GM23338 (cell line): ENCODE measurements at regions not wholly inside any gene's neighbourhood (a gene's known extent, or its start where the extent isn't known, plus 50 kb on each side); places are given as distances from the start of the nearest gene placed in this dataset.

Experiments
- CREB1 ChIP-seq: fragments of 250-450 bp; sonication (Bioruptor Pico); IDR thresholded peaks from 2 replicates; pipeline ENCODE4 v1.5.0; 2020; ENCODE audit warnings: low read depth, mild to moderate bottlenecking, moderate library complexity
- EZH2 ChIP-seq: fragments of 200-600 bp; sonication (generic); IDR thresholded peaks from one replicate; pipeline ENCODE4 v1.8.0; 2017; ENCODE audit warnings: antibody characterized with exemption, mild to moderate bottlenecking, low read depth; ENCODE audit not compliant: unreplicated experiment
- EZH2phosphoT487 ChIP-seq: fragments of 200-600 bp; sonication (generic); IDR thresholded peaks from one replicate; pipeline ENCODE4 v1.8.1; 2018; ENCODE audit warnings: antibody characterized with exemption; ENCODE audit not compliant: unreplicated experiment
- JUNB ChIP-seq: IDR thresholded peaks from one replicate; pipeline ENCODE4 v1.6.1; 2016; ENCODE audit warnings: antibody characterized with exemption; ENCODE audit not compliant: unreplicated experiment
- NANOG ChIP-seq: IDR thresholded peaks from 2 replicates; pipeline ENCODE4 v1.6.1; 2016; ENCODE audit warnings: antibody characterized with exemption, borderline replicate concordance
- POLR2AphosphoS5 ChIP-seq: IDR thresholded peaks from 2 replicates; pipeline ENCODE4 v1.6.1; 2016; ENCODE audit warnings: antibody characterized with exemption, low read depth
- STAT1 ChIP-seq: IDR thresholded peaks from one replicate; pipeline ENCODE4 v1.6.1; 2016; ENCODE audit warnings: antibody characterized with exemption; ENCODE audit not compliant: unreplicated experiment
- ZNF114 ChIP-seq: fragments of 250-450 bp; sonication (Bioruptor Pico); IDR thresholded peaks from 2 replicates; pipeline ENCODE4 v1.5.0; 2020; ENCODE audit warnings: mild to moderate bottlenecking, moderate library complexity
- ZNF331 ChIP-seq: fragments of 250-450 bp; sonication (Bioruptor Pico); IDR thresholded peaks from 2 replicates; pipeline ENCODE4 v1.5.0; 2020; ENCODE audit warnings: low read depth, mild to moderate bottlenecking, moderate library complexity
- TF ChIP-seq, protein P1 (sequence below), 2 experiments: fragments of 200-600 bp in 1 of 2; sonication (generic) in 1 of 2; conservative IDR thresholded peaks; 2 replicates each; pipeline versions ENCODE4 v1.5.1 to v1.6.1; 2016 to 2017; ENCODE audit warnings: antibody characterized with exemption in 2 of 2, low read depth in 2 of 2, mild to moderate bottlenecking in 2 of 2, moderate library complexity in 1 of 2
- TF ChIP-seq, protein P2 (sequence below): IDR thresholded peaks from one replicate; pipeline ENCODE4 v1.6.1; 2018; ENCODE audit warnings: antibody characterized with exemption; ENCODE audit not compliant: unreplicated experiment
- TF ChIP-seq, protein P3 (sequence below): fragments of 250-450 bp; sonication (Bioruptor Pico); IDR thresholded peaks from 2 replicates; pipeline ENCODE4 v1.5.0; 2020; ENCODE audit warnings: mild to moderate bottlenecking, moderate library complexity
- TF ChIP-seq, protein P4 (sequence below): IDR thresholded peaks from 2 replicates; pipeline ENCODE4 v1.6.1; 2016; ENCODE audit warnings: antibody characterized with exemption

DNA sequence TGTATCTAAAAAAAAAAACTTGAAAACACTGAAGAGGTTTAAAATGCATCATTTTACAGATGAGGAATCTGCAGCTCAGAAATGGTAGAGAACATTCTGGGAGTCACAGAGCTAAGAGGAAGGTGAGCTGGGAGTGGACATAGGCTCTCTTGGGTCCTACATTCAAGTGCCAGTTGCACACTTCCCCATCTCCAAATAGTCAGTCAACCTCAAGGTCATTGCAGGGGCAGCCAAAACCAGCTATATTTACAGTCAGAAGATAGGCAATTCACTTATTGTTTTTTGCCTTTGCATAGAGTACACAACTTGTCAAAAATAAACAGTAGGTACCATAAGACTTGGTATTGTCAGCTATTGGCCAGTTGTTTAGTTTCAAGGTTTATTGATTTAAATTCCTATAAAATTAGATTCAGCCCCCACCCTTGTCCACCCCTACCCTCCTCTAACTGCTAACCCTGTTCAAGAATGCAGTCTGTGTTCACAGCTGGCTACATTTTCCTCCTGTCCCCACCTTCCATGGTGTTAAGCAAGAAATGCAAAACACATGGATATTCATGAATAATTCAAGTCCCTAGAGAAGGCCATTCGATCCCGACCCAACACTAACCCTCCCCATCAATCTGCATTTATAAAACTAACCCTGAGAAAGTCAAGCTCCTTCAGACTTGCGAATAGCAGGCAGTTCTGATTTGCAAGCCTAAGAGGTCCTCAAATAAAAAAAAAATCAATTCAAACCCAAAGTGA is 567.0 kb upstream of the MCTP2 start:
- TF ChIP-seq, protein P1, sequence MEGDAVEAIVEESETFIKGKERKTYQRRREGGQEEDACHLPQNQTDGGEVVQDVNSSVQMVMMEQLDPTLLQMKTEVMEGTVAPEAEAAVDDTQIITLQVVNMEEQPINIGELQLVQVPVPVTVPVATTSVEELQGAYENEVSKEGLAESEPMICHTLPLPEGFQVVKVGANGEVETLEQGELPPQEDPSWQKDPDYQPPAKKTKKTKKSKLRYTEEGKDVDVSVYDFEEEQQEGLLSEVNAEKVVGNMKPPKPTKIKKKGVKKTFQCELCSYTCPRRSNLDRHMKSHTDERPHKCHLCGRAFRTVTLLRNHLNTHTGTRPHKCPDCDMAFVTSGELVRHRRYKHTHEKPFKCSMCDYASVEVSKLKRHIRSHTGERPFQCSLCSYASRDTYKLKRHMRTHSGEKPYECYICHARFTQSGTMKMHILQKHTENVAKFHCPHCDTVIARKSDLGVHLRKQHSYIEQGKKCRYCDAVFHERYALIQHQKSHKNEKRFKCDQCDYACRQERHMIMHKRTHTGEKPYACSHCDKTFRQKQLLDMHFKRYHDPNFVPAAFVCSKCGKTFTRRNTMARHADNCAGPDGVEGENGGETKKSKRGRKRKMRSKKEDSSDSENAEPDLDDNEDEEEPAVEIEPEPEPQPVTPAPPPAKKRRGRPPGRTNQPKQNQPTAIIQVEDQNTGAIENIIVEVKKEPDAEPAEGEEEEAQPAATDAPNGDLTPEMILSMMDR (conservative IDR thresholded peaks at IDR 0.05; ENCODE audit: low read depth in 2 of 2): no peak
- no peak for TF ChIP-seq EZH2phosphoT487
- TF ChIP-seq, protein P2, sequence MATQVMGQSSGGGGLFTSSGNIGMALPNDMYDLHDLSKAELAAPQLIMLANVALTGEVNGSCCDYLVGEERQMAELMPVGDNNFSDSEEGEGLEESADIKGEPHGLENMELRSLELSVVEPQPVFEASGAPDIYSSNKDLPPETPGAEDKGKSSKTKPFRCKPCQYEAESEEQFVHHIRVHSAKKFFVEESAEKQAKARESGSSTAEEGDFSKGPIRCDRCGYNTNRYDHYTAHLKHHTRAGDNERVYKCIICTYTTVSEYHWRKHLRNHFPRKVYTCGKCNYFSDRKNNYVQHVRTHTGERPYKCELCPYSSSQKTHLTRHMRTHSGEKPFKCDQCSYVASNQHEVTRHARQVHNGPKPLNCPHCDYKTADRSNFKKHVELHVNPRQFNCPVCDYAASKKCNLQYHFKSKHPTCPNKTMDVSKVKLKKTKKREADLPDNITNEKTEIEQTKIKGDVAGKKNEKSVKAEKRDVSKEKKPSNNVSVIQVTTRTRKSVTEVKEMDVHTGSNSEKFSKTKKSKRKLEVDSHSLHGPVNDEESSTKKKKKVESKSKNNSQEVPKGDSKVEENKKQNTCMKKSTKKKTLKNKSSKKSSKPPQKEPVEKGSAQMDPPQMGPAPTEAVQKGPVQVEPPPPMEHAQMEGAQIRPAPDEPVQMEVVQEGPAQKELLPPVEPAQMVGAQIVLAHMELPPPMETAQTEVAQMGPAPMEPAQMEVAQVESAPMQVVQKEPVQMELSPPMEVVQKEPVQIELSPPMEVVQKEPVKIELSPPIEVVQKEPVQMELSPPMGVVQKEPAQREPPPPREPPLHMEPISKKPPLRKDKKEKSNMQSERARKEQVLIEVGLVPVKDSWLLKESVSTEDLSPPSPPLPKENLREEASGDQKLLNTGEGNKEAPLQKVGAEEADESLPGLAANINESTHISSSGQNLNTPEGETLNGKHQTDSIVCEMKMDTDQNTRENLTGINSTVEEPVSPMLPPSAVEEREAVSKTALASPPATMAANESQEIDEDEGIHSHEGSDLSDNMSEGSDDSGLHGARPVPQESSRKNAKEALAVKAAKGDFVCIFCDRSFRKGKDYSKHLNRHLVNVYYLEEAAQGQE: no peak
- TF ChIP-seq POLR2AphosphoS5: no peak
- TF ChIP-seq CREB1 (CRISPR knock-in tag): no peak
- TF ChIP-seq EZH2: no peak
- no peak for TF ChIP-seq JUNB
- TF ChIP-seq, protein P3, sequence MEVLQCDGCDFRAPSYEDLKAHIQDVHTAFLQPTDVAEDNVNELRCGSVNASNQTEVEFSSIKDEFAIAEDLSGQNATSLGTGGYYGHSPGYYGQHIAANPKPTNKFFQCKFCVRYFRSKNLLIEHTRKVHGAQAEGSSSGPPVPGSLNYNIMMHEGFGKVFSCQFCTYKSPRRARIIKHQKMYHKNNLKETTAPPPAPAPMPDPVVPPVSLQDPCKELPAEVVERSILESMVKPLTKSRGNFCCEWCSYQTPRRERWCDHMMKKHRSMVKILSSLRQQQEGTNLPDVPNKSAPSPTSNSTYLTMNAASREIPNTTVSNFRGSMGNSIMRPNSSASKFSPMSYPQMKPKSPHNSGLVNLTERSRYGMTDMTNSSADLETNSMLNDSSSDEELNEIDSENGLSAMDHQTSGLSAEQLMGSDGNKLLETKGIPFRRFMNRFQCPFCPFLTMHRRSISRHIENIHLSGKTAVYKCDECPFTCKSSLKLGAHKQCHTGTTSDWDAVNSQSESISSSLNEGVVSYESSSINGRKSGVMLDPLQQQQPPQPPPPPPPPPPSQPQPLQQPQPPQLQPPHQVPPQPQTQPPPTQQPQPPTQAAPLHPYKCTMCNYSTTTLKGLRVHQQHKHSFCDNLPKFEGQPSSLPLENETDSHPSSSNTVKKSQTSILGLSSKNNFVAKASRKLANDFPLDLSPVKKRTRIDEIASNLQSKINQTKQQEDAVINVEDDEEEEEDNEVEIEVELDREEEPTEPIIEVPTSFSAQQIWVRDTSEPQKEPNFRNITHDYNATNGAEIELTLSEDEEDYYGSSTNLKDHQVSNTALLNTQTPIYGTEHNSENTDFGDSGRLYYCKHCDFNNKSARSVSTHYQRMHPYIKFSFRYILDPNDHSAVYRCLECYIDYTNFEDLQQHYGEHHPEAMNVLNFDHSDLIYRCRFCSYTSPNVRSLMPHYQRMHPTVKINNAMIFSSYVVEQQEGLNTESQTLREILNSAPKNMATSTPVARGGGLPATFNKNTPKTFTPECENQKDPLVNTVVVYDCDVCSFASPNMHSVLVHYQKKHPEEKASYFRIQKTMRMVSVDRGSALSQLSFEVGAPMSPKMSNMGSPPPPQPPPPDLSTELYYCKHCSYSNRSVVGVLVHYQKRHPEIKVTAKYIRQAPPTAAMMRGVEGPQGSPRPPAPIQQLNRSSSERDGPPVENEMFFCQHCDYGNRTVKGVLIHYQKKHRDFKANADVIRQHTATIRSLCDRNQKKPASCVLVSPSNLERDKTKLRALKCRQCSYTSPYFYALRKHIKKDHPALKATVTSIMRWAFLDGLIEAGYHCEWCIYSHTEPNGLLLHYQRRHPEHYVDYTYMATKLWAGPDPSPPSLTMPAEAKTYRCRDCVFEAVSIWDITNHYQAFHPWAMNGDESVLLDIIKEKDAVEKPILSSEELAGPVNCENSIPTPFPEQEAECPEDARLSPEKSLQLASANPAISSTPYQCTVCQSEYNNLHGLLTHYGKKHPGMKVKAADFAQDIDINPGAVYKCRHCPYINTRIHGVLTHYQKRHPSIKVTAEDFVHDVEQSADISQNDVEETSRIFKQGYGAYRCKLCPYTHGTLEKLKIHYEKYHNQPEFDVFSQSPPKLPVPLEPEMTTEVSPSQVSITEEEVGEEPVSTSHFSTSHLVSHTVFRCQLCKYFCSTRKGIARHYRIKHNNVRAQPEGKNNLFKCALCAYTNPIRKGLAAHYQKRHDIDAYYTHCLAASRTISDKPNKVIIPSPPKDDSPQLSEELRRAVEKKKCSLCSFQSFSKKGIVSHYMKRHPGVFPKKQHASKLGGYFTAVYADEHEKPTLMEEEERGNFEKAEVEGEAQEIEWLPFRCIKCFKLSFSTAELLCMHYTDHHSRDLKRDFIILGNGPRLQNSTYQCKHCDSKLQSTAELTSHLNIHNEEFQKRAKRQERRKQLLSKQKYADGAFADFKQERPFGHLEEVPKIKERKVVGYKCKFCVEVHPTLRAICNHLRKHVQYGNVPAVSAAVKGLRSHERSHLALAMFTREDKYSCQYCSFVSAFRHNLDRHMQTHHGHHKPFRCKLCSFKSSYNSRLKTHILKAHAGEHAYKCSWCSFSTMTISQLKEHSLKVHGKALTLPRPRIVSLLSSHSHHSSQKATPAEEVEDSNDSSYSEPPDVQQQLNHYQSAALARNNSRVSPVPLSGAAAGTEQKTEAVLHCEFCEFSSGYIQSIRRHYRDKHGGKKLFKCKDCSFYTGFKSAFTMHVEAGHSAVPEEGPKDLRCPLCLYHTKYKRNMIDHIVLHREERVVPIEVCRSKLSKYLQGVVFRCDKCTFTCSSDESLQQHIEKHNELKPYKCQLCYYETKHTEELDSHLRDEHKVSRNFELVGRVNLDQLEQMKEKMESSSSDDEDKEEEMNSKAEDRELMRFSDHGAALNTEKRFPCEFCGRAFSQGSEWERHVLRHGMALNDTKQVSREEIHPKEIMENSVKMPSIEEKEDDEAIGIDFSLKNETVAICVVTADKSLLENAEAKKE (CRISPR knock-in tag): no peak
- TF ChIP-seq STAT1: no peak
- TF ChIP-seq NANOG: no peak
- TF ChIP-seq ZNF331 (CRISPR knock-in tag): no peak
- TF ChIP-seq, protein P4, sequence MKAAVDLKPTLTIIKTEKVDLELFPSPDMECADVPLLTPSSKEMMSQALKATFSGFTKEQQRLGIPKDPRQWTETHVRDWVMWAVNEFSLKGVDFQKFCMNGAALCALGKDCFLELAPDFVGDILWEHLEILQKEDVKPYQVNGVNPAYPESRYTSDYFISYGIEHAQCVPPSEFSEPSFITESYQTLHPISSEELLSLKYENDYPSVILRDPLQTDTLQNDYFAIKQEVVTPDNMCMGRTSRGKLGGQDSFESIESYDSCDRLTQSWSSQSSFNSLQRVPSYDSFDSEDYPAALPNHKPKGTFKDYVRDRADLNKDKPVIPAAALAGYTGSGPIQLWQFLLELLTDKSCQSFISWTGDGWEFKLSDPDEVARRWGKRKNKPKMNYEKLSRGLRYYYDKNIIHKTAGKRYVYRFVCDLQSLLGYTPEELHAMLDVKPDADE: no peak
- TF ChIP-seq ZNF114 (CRISPR knock-in tag): no peak
